Stimulated activated CD8-positive, alpha-beta memory T cell treated with anti-CD3 and anti-CD28 coated beads, Interleukin-15, amount 100 ng/mL, for 1 hour (primary cell): ENCODE measurements at regions not wholly inside any gene's neighbourhood (a gene's known extent, or its start where the extent isn't known, plus 50 kb on each side); places are given as distances from the start of the nearest gene placed in this dataset.
"Not testable (repeated sequence)": the region's sequence is repeated elsewhere in the genome, so short reads cannot be mapped to it uniquely, and the experiment has no call there.

ENCODE experiments used
- DNase-seq: peaks from one replicate; pipeline ENCODE4 v3.0.0-alpha.2; 2020; ENCODE audit warnings: low read depth

- no peak for DNase-seq
These were observed 192.4 kb downstream of the ANXA1 start for GRCh38 chr9:73344060-73344459.

- DNase-seq, result no peak
These were observed 195.5 kb downstream of the ANXA1 start for GRCh38 chr9:73347123-73347522.

GRCh38 chr9:73347720-73348119 lies 196.1 kb downstream of the ANXA1 start:
- DNase-seq, result no peak

- no peak for DNase-seq
These were observed 196.8 kb downstream of the ANXA1 start for GRCh38 chr9:73348471-73348870.

GRCh38 chr9:73349476-73349875 lies 197.8 kb downstream of the ANXA1 start:
- no peak for DNase-seq

GRCh38 chr9:73357607-73358006 lies 205.9 kb downstream of the ANXA1 start:
- DNase-seq, result no peak

GRCh38 chr9:73370053-73370452 lies 218.4 kb downstream of the ANXA1 start:
- DNase-seq, result no peak

- no peak for DNase-seq
These were observed 220.1 kb downstream of the ANXA1 start for GRCh38 chr9:73371801-73372200.

- no peak for DNase-seq
These were observed 228.7 kb downstream of the ANXA1 start for GRCh38 chr9:73380411-73380810.

GRCh38 chr9:73402081-73403028 lies 250.7 kb downstream of the ANXA1 start:
- no peak for DNase-seq

- no peak for DNase-seq
These were observed 259.8 kb downstream of the ANXA1 start for GRCh38 chr9:73411494-73411893.

- DNase-seq, result no peak
These were observed 261.2 kb downstream of the ANXA1 start for GRCh38 chr9:73412874-73413273.

GRCh38 chr9:73423891-73424290 lies 272.2 kb downstream of the ANXA1 start:
- DNase-seq, result no peak

- no peak for DNase-seq
These were observed 274.6 kb downstream of the ANXA1 start for GRCh38 chr9:73426269-73426668.

- DNase-seq, result no peak
These were observed 283.2 kb downstream of the ANXA1 start for GRCh38 chr9:73434826-73435225.

- DNase-seq, result no peak
These were observed 286.1 kb downstream of the ANXA1 start for GRCh38 chr9:73437758-73438157.

GRCh38 chr9:73439839-73440238 lies 288.2 kb downstream of the ANXA1 start:
- not testable (repeated sequence) for DNase-seq

- DNase-seq, result no peak
These were observed 289.6 kb downstream of the ANXA1 start for GRCh38 chr9:73441223-73441622.

- no peak for DNase-seq
These were observed 290.5 kb downstream of the ANXA1 start for GRCh38 chr9:73441890-73442818.

- DNase-seq, result no peak
These were observed 293.2 kb downstream of the ANXA1 start for GRCh38 chr9:73444821-73445220.

- DNase-seq, result not testable (repeated sequence)
These were observed 293.7 kb downstream of the ANXA1 start for GRCh38 chr9:73445384-73445783.

- no peak for DNase-seq
These were observed 294.6 kb downstream of the ANXA1 start for GRCh38 chr9:73446306-73446705.

GRCh38 chr9:73451003-73451402 lies 299.3 kb downstream of the ANXA1 start:
- DNase-seq, result no peak
